GM23248 (cell line): ENCODE measurements at regions not wholly inside any gene's neighbourhood (a gene's known extent, or its start where the extent isn't known, plus 50 kb on each side); places are given as distances from the start of the nearest gene placed in this dataset.

Source experiments
- DNase-seq: peaks from one replicate; pipeline ENCODE4 v3.0.0-alpha.2; 2015
- H2AFZ ChIP-seq: fragments of 200-600 bp; sonication (generic); 2 replicates; pipeline ENCODE4 v1.6.1; 2016; ENCODE audit warnings: antibody characterized with exemption
- H3F3A ChIP-seq: fragments of 200-600 bp; sonication (generic); 2 replicates; pipeline ENCODE4 v1.6.1; 2016; ENCODE audit warnings: mild to moderate bottlenecking, antibody characterized with exemption, mixed run types; ENCODE audit not compliant: insufficient read depth
- H3K27ac ChIP-seq: fragments of 200-600 bp; sonication (generic); 2 replicates; pipeline ENCODE4 v1.5.1; 2016; ENCODE audit warnings: mild to moderate bottlenecking
- H3K27me3 ChIP-seq: fragments of 200-600 bp; sonication (generic); replicated peaks from 2 replicates; pipeline ENCODE4 v1.6.1; 2016; ENCODE audit warnings: mild to moderate bottlenecking; ENCODE audit not compliant: insufficient read depth
- H3K36me3 ChIP-seq: fragments of 200-600 bp; sonication (generic); 2 replicates; pipeline ENCODE4 v1.6.1; 2016; ENCODE audit warnings: low read depth, mild to moderate bottlenecking
- H3K4me1 ChIP-seq: fragments of 200-600 bp; sonication (generic); 2 replicates; pipeline ENCODE4 v1.6.1; 2016; ENCODE audit warnings: mild to moderate bottlenecking; ENCODE audit not compliant: insufficient read depth
- H3K4me2 ChIP-seq: fragments of 200-600 bp; sonication (generic); one replicate; pipeline ENCODE4 v1.6.1; 2016; ENCODE audit warnings: mild to moderate bottlenecking; ENCODE audit not compliant: unreplicated experiment
- H3K4me3 ChIP-seq: fragments of 200-600 bp; sonication (generic); 2 replicates; pipeline ENCODE4 v1.5.1; 2016; ENCODE audit warnings: mild to moderate bottlenecking
- H3K79me2 ChIP-seq: fragments of 200-600 bp; sonication (generic); 2 replicates; pipeline ENCODE4 v1.6.1; 2016; ENCODE audit warnings: mild to moderate bottlenecking; ENCODE audit not compliant: insufficient read depth
- H3K9ac ChIP-seq: fragments of 200-600 bp; sonication (generic); 2 replicates; pipeline ENCODE4 v1.6.1; 2016; ENCODE audit warnings: mild to moderate bottlenecking
- H3K9me2 ChIP-seq: fragments of 200-600 bp; sonication (generic); 2 replicates; pipeline ENCODE4 v1.6.1; 2016; ENCODE audit warnings: mixed run types, mild to moderate bottlenecking, moderate library complexity; ENCODE audit not compliant: insufficient read depth
- H3K9me3 ChIP-seq: fragments of 200-600 bp; sonication (generic); one replicate; pipeline ENCODE4 v1.6.1; 2017; ENCODE audit warnings: low read depth
- H4K20me1 ChIP-seq: fragments of 200-600 bp; sonication (generic); 2 replicates; pipeline ENCODE4 v1.6.0; 2016; ENCODE audit not compliant: insufficient read depth
- EZH2 ChIP-seq: fragments of 200-600 bp; sonication (generic); IDR thresholded peaks from 2 replicates; pipeline ENCODE4 v1.6.1; 2018; ENCODE audit warnings: antibody characterized with exemption, mild to moderate bottlenecking; ENCODE audit not compliant: insufficient read depth, poor library complexity, severe bottlenecking
- EZH2phosphoT487 ChIP-seq: fragments of 200-600 bp; sonication (generic); IDR thresholded peaks from 2 replicates; pipeline ENCODE4 v1.6.1; 2018; ENCODE audit warnings: antibody characterized with exemption, moderate library complexity, mild to moderate bottlenecking, low read depth; ENCODE audit not compliant: insufficient read depth
- WGBS, 2 experiments: methylation state at CpG; one replicate each; pipeline ENCODE4 v1.1.6; 2015 to 2017; ENCODE audit warnings: low lambda C conversion rate in 2 of 2, low coverage in 1 of 2; ENCODE audit errors: missing lambda C conversion rate in 2 of 2; 5-methylcytosine and 5-hydroxymethylcytosine counted together
- in situ Hi-C: fragments of 300-500 bp; cut with MboI; formaldehyde crosslinking; loops from 2 replicates; pipeline ENCODE4 v1.15.0; 2020

DNA sequence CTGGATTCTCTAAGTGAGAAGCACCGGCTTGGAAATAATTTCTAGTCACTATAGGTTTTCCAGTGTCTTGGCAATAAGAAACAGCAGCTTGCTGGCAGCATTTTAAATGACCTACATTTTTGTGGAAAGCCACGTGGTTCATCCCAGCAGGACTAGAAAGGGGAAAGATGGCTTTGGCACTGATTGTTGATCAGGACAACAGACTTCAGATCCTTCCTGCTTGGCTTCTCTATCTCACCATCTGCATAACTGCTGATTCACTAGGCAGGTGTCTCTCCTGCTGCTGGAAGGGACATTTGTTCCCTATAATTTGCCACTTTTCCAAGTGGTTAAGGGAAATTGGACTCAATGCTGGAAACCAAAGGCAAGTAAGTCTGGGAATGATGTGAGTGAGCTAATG, 131.0 kb downstream of the TTC8 start:
- H3K4me1 ChIP-seq, result no peaks in the 10 kb centered on the region
- no peak overlapping the region for H3K9ac ChIP-seq
- H3K4me2 ChIP-seq, result no peak overlapping the region
- no peak overlapping the region for H3K27ac ChIP-seq
- no peaks in the 10 kb centered on the region for H3K9me3 ChIP-seq
- WGBS, 2 experiments, result 2 to 5% methylated on average over 2 of the region's 2 CpGs
- H3K9me2 ChIP-seq, result no peaks in the 10 kb centered on the region
- no peak overlapping the region for H2AFZ ChIP-seq
- no peaks in the 10 kb centered on the region for H3K36me3 ChIP-seq
- in situ Hi-C loops, result no loop called here
- H3F3A ChIP-seq, result no peaks in the 10 kb centered on the region
- H4K20me1 ChIP-seq, result no peaks in the 10 kb centered on the region
- no peak for DNase-seq
- H3K4me3 ChIP-seq, result no peak overlapping the region
- peaks cover 2% of the 10 kb centered on the region; the same call in 1 of the 2 replicates for H3K27me3 ChIP-seq
- TF ChIP-seq EZH2 (no peak), EZH2phosphoT487 (no peak)
- no peaks in the 10 kb centered on the region for H3K79me2 ChIP-seq

DNA sequence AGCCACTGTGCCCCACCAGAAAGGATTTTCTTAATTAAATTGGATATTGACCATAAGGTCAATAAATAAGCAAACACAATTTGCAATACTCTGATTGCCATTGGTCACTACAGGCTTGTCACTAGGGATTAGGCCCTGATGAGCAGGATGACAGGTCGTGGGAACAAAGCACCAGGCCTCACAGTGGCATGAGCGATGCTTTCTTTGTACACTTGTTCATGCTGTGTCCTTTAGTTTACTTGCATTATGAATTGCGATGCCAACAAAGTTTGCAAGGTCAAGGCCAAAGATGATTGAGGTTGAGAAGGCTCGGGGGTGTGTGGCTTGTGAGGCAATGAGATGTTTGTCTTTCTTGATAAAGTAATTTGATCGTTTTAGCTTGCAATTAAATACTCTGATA, 136.0 kb downstream of the TTC8 start:
- H2AFZ ChIP-seq, result no peak overlapping the region
- H3K9me3 ChIP-seq, result no peaks in the 10 kb centered on the region
- H3K27ac ChIP-seq, result no peak overlapping the region
- no peak overlapping the region for H3K4me2 ChIP-seq
- 39 to 42% methylated on average over 5 of the region's 5 CpGs for WGBS, 2 experiments
- H3K9ac ChIP-seq, result no peak overlapping the region
- H3K79me2 ChIP-seq, result no peaks in the 10 kb centered on the region
- no peak for DNase-seq
- H4K20me1 ChIP-seq, result no peaks in the 10 kb centered on the region
- H3F3A ChIP-seq, result no peaks in the 10 kb centered on the region
- no peaks in the 10 kb centered on the region for H3K4me1 ChIP-seq
- in situ Hi-C loops, result no loop called here
- no peaks in the 10 kb centered on the region for H3K36me3 ChIP-seq
- H3K4me3 ChIP-seq, result no peak overlapping the region
- H3K9me2 ChIP-seq, result no peaks in the 10 kb centered on the region
- peaks cover 2% of the 10 kb centered on the region; the same call in 1 of the 2 replicates for H3K27me3 ChIP-seq
- TF ChIP-seq EZH2phosphoT487 (no peak), EZH2 (no peak)

- no peak overlapping the region for H3K27ac ChIP-seq
- no peaks in the 10 kb centered on the region for H3K9me3 ChIP-seq
- H3K4me2 ChIP-seq, result no peak overlapping the region
- H3K27me3 ChIP-seq, result peaks cover 2% of the 10 kb centered on the region; the same call in 1 of the 2 replicates
- no peak overlapping the region for H3K4me3 ChIP-seq
- H3K9ac ChIP-seq, result no peak overlapping the region
- H3F3A ChIP-seq, result no peaks in the 10 kb centered on the region
- no peak overlapping the region for H2AFZ ChIP-seq
- no peaks in the 10 kb centered on the region for H4K20me1 ChIP-seq
- TF ChIP-seq EZH2phosphoT487 (no peak), EZH2 (no peak)
- no peaks in the 10 kb centered on the region for H3K36me3 ChIP-seq
- 59 to 62% methylated on average over 3 of the region's 3 CpGs for WGBS, 2 experiments
- in situ Hi-C loops, result no loop called here
- no peaks in the 10 kb centered on the region for H3K79me2 ChIP-seq
- no peaks in the 10 kb centered on the region for H3K4me1 ChIP-seq
- no peak for DNase-seq
- H3K9me2 ChIP-seq, result no peaks in the 10 kb centered on the region
Measured at GRCh38 chr14:88961214-88961613, 136.8 kb downstream of the TTC8 start.

- Histone ChIP-seq H3F3A (no peaks in the 10 kb centered on the region), H3K4me2 (no peak overlapping the region), H3K27ac (no peak overlapping the region), H4K20me1 (no peaks in the 10 kb centered on the region), H2AFZ (no peak overlapping the region), H3K27me3 (peaks cover 2% of the 10 kb centered on the region; the same call in 1 of the 2 replicates), H3K9ac (no peak overlapping the region), H3K9me3 (no peaks in the 10 kb centered on the region), H3K9me2 (no peaks in the 10 kb centered on the region), H3K79me2 (no peaks in the 10 kb centered on the region), H3K4me3 (no peak overlapping the region), H3K4me1 (no peaks in the 10 kb centered on the region), H3K36me3 (no peaks in the 10 kb centered on the region)
- WGBS, 2 experiments, result 63 to 68% methylated on average over 4 of the region's 4 CpGs
- DNase-seq, result peak; percentile 26
- TF ChIP-seq EZH2phosphoT487 (no peak), EZH2 (no peak)
- in situ Hi-C loops, result no loop called here
Measured at GRCh38 chr14:88962356-88962755, 137.9 kb downstream of the TTC8 start.

GRCh38 chr14:88967299-88967698, 142.8 kb downstream of the TTC8 start:
- Histone ChIP-seq H3K4me2 (no peak overlapping the region), H3K4me1 (no peaks in the 10 kb centered on the region), H4K20me1 (no peaks in the 10 kb centered on the region), H3K9ac (no peak overlapping the region), H3K27me3 (no peaks in the 10 kb centered on the region; the same call in 1 of the 2 replicates), H3K9me3 (no peaks in the 10 kb centered on the region), H3K4me3 (no peak overlapping the region), H3K36me3 (no peaks in the 10 kb centered on the region), H3K79me2 (no peaks in the 10 kb centered on the region), H3F3A (no peaks in the 10 kb centered on the region), H2AFZ (no peak overlapping the region), H3K9me2 (no peaks in the 10 kb centered on the region), H3K27ac (no peak overlapping the region)
- TF ChIP-seq EZH2phosphoT487, result no peak
- TF ChIP-seq EZH2, result no peak
- 21 to 26% methylated on average over 3 of the region's 3 CpGs for WGBS, 2 experiments
- in situ Hi-C loops, result no loop called here
- DNase-seq, result no peak
